Lower leg skin (tissue), 4 donors: ENCODE measurements at regions not wholly inside any gene's neighbourhood (a gene's known extent, or its start where the extent isn't known, plus 50 kb on each side); places are given as distances from the start of the nearest gene placed in this dataset.
A peak's percentile ranks its signal among the peaks of the same experiment; 100 is the strongest.

Experiments
- DNase-seq, 2 donors: peaks; one replicate each; pipeline ENCODE4 v3.0.0-alpha.2; 2019; ENCODE audit warnings: low spot score in 2 of 2
- H3K4me3 ChIP-seq: fragments of 200-600 bp; sonication (generic); 2 replicates; pipeline ENCODE4 v1.5.1; 2017; ENCODE audit warnings: mild to moderate bottlenecking, low read depth; ENCODE audit not compliant: poor library complexity, severe bottlenecking
- CTCF ChIP-seq, 3 donors: fragments of 450-650 bp; IDR thresholded peaks; one replicate each; pipeline ENCODE4 v1.5.1; 2016; ENCODE audit warnings: antibody characterized with exemption in 3 of 3, mild to moderate bottlenecking in 3 of 3, moderate library complexity in 2 of 3
- POLR2A ChIP-seq, 2 donors: fragments of 450-650 bp; IDR thresholded peaks; one replicate each; pipeline ENCODE4 v1.6.1; 2016 to 2017; ENCODE audit warnings: antibody characterized with exemption in 2 of 2, mild to moderate bottlenecking in 1 of 2, moderate library complexity in 1 of 2
- WGBS, 2 donors: methylation state at CpG; one replicate each; pipeline ENCODE4 v1.1.5; 2018; 5-methylcytosine and 5-hydroxymethylcytosine counted together
- intact Hi-C: fragments of 100-400 bp; cut with DNase I; formaldehyde crosslinking; loops from one replicate; pipeline ENCODE4 v1.15.0; 2023; ENCODE audit warnings: low total_unique reads

- no peak for TF ChIP-seq CTCF (IDR thresholded peaks at IDR 0.05)
- no peak for TF ChIP-seq POLR2A (IDR thresholded peaks at IDR 0.05)
- DNase-seq, result no peak
- no peak overlapping the region for H3K4me3 ChIP-seq
- WGBS, 2 donors, result 78 to 82% methylated on average over 2 of the region's 2 CpGs
- intact Hi-C loops, result no loop called here
Observed at GRCh38 chr4:121477480-121477879, 96.7 kb upstream of the QRFPR start.

- no peak overlapping the region for H3K4me3 ChIP-seq
- intact Hi-C loops, result no loop called here
- 93 to 96% methylated on average over 1 of the region's 1 CpG for WGBS, 2 donors
- no peak for TF ChIP-seq POLR2A (IDR thresholded peaks at IDR 0.05)
- no peak for TF ChIP-seq CTCF (IDR thresholded peaks at IDR 0.05)
- DNase-seq, result no peak
Observed at GRCh38 chr4:121477079-121477478, 96.3 kb upstream of the QRFPR start.

GRCh38 chr4:121472937-121473721, 92.3 kb upstream of the QRFPR start:
- 67 to 75% methylated on average over 2 of the region's 2 CpGs for WGBS, 2 donors
- no peak overlapping the region for H3K4me3 ChIP-seq
- DNase-seq, result no peak
- TF ChIP-seq CTCF (IDR thresholded peaks at IDR 0.05) (no peak), POLR2A (IDR thresholded peaks at IDR 0.05) (no peak)
- intact Hi-C loops, result no loop called here

GRCh38 chr4:121464854-121465253, 84.0 kb upstream of the QRFPR start:
- no peak for TF ChIP-seq POLR2A (IDR thresholded peaks at IDR 0.05)
- no peak for TF ChIP-seq CTCF (IDR thresholded peaks at IDR 0.05)
- no peak overlapping the region for H3K4me3 ChIP-seq
- no peak for DNase-seq
- intact Hi-C loops, result no loop called here
- 81 to 89% methylated on average over 2 of the region's 2 CpGs for WGBS, 2 donors

- H3K4me3 ChIP-seq, result no peak overlapping the region
- TF ChIP-seq POLR2A (IDR thresholded peaks at IDR 0.05) (no peak), CTCF (IDR thresholded peaks at IDR 0.05) (no peak)
- DNase-seq, result peak in 1 of 2 donors; percentile 31
- WGBS, 2 donors, result 51 to 52% methylated on average over 5 of the region's 5 CpGs
- intact Hi-C loops, result no loop called here
Observed at GRCh38 chr4:121462660-121463261, 81.9 kb upstream of the QRFPR start.
